NB4 (cell line): ENCODE measurements at regions not wholly inside any gene's neighbourhood (a gene's known extent, or its start where the extent isn't known, plus 50 kb on each side); places are given as distances from the start of the nearest gene placed in this dataset.

Experiments used
- DNase-seq: peaks from one replicate; pipeline ENCODE4 v3.0.0; 2010; ENCODE audit warnings: low read depth
- H3K4me3 ChIP-seq: one replicate; pipeline ENCODE4 v1.5.1; 2011; ENCODE audit warnings: mild to moderate bottlenecking, low read depth, low read length, moderate library complexity
- MYC ChIP-seq: IDR thresholded peaks from 2 replicates; pipeline ENCODE4 v1.6.1; 2011; ENCODE audit warnings: low read depth, low read length
- POLR2A ChIP-seq: IDR thresholded peaks from 2 replicates; pipeline ENCODE4 v1.6.1; 2011; ENCODE audit warnings: mild to moderate bottlenecking; ENCODE audit not compliant: insufficient read length; ENCODE audit errors: extremely low read depth
- TF ChIP-seq, protein P1 (sequence below): IDR thresholded peaks from 2 replicates; pipeline ENCODE4 v1.6.1; 2011; ENCODE audit warnings: low read depth, low read length
- TF ChIP-seq, protein P2 (sequence below): IDR thresholded peaks from one replicate; pipeline ENCODE4 v1.5.1; 2012; ENCODE audit warnings: low read depth, low read length

DNA sequence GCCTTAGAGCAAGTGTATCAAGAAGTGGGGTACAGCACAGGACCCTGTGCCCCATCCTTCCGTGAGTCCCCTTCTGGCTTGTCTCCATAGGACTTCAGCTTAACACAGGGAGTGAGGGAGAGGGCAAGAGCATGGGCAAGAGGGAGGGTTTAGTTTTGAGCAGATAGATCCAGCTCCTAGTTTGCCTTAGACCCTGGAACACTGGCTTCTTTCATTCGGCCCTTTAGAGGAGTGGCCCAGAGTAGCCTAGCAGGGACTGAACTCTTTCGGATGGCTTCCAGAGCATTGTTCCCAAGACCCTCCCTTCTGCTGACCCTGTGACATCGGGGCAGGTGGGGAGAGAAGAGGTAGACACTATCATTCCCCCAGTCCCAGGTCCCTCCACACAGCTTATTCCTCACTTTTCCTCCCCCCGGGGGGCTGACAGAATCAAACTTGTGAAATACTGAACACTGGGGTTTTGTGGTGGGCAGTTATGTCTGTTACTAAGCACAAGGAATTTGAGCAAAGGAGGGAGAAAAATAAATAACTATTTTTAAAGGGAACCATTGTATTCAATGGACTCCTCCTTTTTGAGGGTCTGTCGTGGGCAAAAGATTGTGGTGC lies 289.6 kb upstream of the C2CD4B start:
- no peak for DNase-seq
- no peak for TF ChIP-seq MYC
- TF ChIP-seq POLR2A: no peak
- TF ChIP-seq, protein P1, sequence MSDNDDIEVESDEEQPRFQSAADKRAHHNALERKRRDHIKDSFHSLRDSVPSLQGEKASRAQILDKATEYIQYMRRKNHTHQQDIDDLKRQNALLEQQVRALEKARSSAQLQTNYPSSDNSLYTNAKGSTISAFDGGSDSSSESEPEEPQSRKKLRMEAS: no peak
- TF ChIP-seq, protein P2, sequence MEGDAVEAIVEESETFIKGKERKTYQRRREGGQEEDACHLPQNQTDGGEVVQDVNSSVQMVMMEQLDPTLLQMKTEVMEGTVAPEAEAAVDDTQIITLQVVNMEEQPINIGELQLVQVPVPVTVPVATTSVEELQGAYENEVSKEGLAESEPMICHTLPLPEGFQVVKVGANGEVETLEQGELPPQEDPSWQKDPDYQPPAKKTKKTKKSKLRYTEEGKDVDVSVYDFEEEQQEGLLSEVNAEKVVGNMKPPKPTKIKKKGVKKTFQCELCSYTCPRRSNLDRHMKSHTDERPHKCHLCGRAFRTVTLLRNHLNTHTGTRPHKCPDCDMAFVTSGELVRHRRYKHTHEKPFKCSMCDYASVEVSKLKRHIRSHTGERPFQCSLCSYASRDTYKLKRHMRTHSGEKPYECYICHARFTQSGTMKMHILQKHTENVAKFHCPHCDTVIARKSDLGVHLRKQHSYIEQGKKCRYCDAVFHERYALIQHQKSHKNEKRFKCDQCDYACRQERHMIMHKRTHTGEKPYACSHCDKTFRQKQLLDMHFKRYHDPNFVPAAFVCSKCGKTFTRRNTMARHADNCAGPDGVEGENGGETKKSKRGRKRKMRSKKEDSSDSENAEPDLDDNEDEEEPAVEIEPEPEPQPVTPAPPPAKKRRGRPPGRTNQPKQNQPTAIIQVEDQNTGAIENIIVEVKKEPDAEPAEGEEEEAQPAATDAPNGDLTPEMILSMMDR: no peak
- no peak overlapping the region for H3K4me3 ChIP-seq

DNA sequence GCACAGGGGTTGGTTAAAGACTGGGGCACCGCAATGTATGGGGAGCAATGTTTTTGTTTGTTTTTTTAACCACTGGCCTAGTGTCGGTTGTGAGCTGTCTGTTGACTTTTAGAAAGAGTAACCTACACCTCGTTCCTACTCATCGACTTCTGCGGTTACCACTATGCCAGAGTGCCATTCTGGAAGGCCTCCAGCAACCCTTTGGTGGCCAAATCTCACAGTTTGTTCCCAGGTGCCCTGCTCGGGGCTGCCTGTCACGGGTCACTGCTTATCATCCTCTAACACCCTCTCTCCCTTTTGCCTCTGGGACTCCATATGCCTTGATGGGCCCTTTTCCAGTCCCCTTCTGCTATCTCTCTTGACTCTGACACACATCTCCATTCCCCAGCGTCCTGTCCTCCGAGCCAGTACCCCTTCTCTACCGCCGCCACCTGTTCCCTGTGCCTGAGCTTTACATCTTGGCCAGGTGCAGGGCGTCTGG lies 290.4 kb upstream of the C2CD4B start:
- TF ChIP-seq, protein P2: no peak
- TF ChIP-seq, protein P1: no peak
- no peak for TF ChIP-seq MYC
- TF ChIP-seq POLR2A: no peak
- DNase-seq: no peak
- no peak overlapping the region for H3K4me3 ChIP-seq

DNA sequence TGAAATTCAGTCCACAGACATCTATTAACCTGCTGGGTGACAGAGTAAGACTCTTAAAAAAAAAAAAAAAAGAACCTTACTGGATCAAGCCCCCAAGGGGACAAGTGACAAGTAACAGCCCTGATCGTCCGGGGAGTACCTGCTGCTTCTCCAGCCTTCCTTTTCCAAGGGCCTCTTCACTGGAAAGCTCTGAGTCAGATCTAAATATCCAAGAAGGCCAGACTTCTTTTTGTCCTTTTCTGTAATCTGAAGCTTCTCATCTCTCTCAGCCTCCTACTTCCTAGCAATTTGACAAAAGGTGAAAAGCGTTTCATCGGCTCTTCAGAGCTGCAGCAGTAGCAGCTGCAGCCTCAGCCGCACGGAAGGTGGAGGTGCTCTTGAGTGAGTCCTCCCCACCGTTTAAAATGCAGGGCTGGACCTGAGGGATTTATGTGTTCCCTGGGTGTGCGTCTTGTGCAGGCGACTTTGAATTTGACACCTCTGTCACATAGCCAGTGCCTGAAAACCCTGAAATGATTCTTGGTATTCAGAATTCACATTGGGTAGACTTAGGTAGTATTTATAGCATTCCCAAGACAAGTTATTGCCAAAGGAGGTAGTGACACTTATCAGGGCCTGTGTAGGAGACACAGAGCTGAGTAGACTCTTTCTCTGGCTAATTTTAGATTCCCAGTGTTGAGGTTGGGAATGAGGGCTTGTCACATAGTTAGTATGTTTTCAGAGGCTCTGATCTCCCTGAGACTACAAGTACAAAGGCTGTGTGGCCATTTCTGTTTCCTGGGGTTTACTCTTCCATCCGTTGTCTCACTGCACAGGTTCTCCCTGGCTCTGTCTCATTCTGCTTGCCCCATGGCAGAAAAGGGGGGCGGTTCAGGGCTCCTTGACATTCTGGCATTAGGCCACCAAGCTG lies 291.2 kb upstream of the C2CD4B start:
- TF ChIP-seq MYC: no peak
- TF ChIP-seq, protein P2: no peak
- TF ChIP-seq, protein P1: no peak
- no peak for TF ChIP-seq POLR2A
- no peak for DNase-seq
- no peak overlapping the region for H3K4me3 ChIP-seq

DNA sequence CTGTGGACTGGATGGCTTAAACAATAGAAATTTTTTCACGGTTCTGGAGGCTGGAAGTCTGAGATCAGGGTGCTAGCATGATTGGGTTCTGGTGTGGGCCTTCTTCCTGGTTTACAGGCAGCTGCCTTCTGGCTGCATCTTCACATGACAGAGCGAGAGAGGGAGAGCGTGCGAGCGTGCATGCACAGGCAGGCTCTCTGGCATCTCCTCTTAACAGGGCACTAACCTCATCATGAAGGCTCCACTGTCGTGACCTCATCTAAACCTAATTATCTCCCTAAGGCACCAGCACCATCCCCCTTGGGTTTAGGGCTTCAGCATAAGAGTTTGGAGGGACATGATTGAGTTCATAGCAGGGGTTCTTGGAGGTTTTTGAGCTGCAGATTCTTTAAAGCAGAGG lies 292.0 kb upstream of the C2CD4B start:
- no peak overlapping the region for H3K4me3 ChIP-seq
- TF ChIP-seq POLR2A: no peak
- DNase-seq: no peak

DNA sequence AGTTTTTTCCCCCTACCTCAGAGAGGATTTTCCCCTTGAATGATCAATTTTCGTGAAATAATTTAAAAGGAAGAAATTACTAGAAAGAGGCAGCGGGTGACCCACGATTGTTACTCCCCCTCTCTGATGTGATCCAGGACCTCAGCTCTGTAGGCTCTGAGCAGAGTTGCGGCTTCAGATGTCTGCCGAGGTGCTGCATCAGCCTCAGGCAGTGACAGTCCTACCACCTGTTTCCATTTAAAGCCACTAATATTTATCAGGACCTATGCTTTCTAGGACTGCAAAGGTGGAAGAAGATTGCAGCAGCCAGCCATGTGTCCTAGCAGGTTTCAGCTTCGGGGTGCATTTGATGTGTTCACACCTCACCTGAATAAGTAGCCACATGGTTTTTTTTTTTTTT lies 294.8 kb upstream of the C2CD4B start:
- TF ChIP-seq, protein P1: no peak
- no peak for TF ChIP-seq MYC
- TF ChIP-seq, protein P2: no peak
- no peak for TF ChIP-seq POLR2A
- DNase-seq: no peak
- H3K4me3 ChIP-seq: no peak overlapping the region

DNA sequence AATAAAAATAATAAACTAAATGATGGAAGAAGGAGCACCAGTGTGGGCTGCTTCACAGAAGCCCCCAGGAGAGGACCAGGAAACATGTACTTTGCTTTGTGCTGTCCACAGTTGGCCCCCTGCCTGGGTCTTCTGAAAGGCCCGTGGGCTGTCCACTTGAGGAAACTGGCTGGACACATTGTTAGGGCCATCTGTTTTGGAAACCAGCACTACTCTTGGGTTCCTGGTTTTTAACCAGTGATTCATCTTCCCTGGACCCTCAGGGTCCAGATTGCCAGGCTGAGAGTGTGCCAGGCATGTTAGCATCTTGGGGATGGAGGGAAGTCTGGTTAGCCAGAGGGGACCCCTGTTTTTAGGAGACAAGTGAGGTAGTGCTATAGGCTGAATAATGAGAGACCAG lies 297.2 kb upstream of the C2CD4B start:
- no peak overlapping the region for H3K4me3 ChIP-seq
- DNase-seq: no peak
- TF ChIP-seq, protein P2: no peak
- TF ChIP-seq, protein P1: no peak
- TF ChIP-seq POLR2A: no peak
